PC-3 (cell line): ENCODE measurements at regions not wholly inside any gene's neighbourhood (a gene's known extent, or its start where the extent isn't known, plus 50 kb on each side); places are given as distances from the start of the nearest gene placed in this dataset.

Experiments used
- ATAC-seq: fragments of 200-7000 bp; cut with Tn5 transposase; 2 replicates; pipeline ENCODE4 v1.9.1; 2020; ENCODE audit warnings: mild to moderate bottlenecking, moderate library complexity
- BruUV-seq: library from RNA; stranded (reverse); fragments of 400-500 nt; replicated peaks from 2 replicates; lab custom pipeline; 2021; lab: Mats Ljungman, UMichigan
- CTCF ChIA-PET: fragments of 300-600 bp; sonication (Branson Sonifier 250); formaldehyde crosslinking; loops from one replicate; lab custom pipeline; 2022; ENCODE audit warnings: antibody characterized with exemption; lab: Charles Lee
- POLR2A ChIA-PET: fragments of 300-600 bp; sonication (Branson Sonifier 250); formaldehyde crosslinking; loops from one replicate; lab custom pipeline; 2022; ENCODE audit warnings: antibody characterized with exemption; ENCODE audit not compliant: unreplicated experiment; lab: Charles Lee
- DNase-seq: peaks from one replicate; pipeline ENCODE4 v3.0.0-alpha.2; 2015
- H2AFZ ChIP-seq: fragments of 300-600 bp; sonication (generic); 2 replicates; pipeline ENCODE4 v1.6.0; 2016; ENCODE audit warnings: antibody characterized with exemption, low read length
- H3F3A ChIP-seq: fragments of 300-600 bp; sonication (generic); one replicate; pipeline ENCODE4 v1.6.0; 2017; ENCODE audit warnings: antibody characterized with exemption, low read length, control low read depth, mild to moderate bottlenecking; ENCODE audit not compliant: unreplicated experiment
- H3K27ac ChIP-seq: fragments of 300-600 bp; sonication (generic); 2 replicates; pipeline ENCODE4 v1.5.1; 2016; ENCODE audit warnings: mild to moderate bottlenecking, low read length
- H3K27me3 ChIP-seq: fragments of 300-600 bp; sonication (generic); 2 replicates; pipeline ENCODE4 v1.6.1; 2016; ENCODE audit warnings: low read length, mixed read lengths
- H3K36me3 ChIP-seq: fragments of 300-600 bp; sonication (generic); 2 replicates; pipeline ENCODE4 v1.6.1; 2016; ENCODE audit warnings: low read depth, mixed run types, low read length, mixed read lengths
- H3K4me1 ChIP-seq: fragments of 300-600 bp; sonication (generic); 2 replicates; pipeline ENCODE4 v1.5.1; 2016; ENCODE audit warnings: low read length; ENCODE audit not compliant: insufficient read depth
- H3K4me2 ChIP-seq: fragments of 300-600 bp; sonication (generic); 2 replicates; pipeline ENCODE4 v1.6.0; 2016; ENCODE audit warnings: low read length
- H3K4me3 ChIP-seq: fragments of 300-600 bp; sonication (generic); 2 replicates; pipeline ENCODE4 v1.5.1; 2016; ENCODE audit warnings: mild to moderate bottlenecking, low read length, mixed read lengths
- H3K79me2 ChIP-seq: fragments of 300-600 bp; sonication (generic); 2 replicates; pipeline ENCODE4 v1.6.1; 2017; ENCODE audit warnings: low read length, mixed read lengths
- H3K9ac ChIP-seq: fragments of 300-600 bp; sonication (generic); 2 replicates; pipeline ENCODE4 v1.6.0; 2016; ENCODE audit warnings: mild to moderate bottlenecking, low read length
- H3K9me2 ChIP-seq: fragments of 300-600 bp; sonication (generic); replicated peaks from 2 replicates; pipeline ENCODE4 v1.6.1; 2016; ENCODE audit warnings: mixed run types, low read length, mixed read lengths
- H3K9me3 ChIP-seq: fragments of 300-600 bp; sonication (generic); 2 replicates; pipeline ENCODE4 v1.6.1; 2016; ENCODE audit warnings: low read length, mixed read lengths
- H4K20me1 ChIP-seq: fragments of 300-600 bp; sonication (generic); 2 replicates; pipeline ENCODE4 v1.6.1; 2016; ENCODE audit warnings: low read length, mixed read lengths
- EZH2 ChIP-seq: fragments of 300-600 bp; sonication (generic); IDR thresholded peaks from one replicate; pipeline ENCODE4 v1.6.1; 2017; ENCODE audit warnings: antibody characterized with exemption, mild to moderate bottlenecking, low read length; ENCODE audit not compliant: unreplicated experiment
- EZH2phosphoT487 ChIP-seq: fragments of 300-600 bp; sonication (generic); IDR thresholded peaks from 2 replicates; pipeline ENCODE4 v1.6.1; 2018; ENCODE audit warnings: mild to moderate bottlenecking, antibody characterized with exemption, low read length, borderline replicate concordance
- intact Hi-C: fragments of 100-400 bp; cut with micrococcal nuclease; formaldehyde crosslinking; loops from 2 replicates; pipeline ENCODE4 v1.9.0; 2023
- TF ChIP-seq, protein P1 (sequence below): fragments of 300-600 bp; sonication (generic); conservative IDR thresholded peaks from 2 replicates; pipeline ENCODE4 v1.5.1; 2017; ENCODE audit warnings: antibody characterized with exemption, low read depth, mild to moderate bottlenecking, low read length

DNA sequence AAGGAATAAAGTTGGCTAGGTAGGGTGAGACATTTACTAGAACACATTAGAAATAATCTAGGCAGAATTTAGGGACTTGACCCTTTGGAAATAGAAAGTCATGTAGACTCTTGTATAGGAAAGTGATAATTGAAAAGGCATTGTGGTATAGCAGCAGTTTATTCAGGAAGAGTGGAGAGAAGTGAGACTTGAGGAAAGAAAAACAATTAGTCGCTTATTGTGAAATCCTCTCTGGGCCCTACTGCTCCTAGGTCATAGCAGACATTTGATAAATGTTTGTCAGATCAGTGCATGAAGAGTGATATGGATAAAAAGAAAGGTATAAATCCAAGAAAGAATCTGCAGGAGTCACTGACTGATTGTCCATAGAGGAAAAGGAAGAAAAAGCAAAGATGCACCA lies 337.6 kb downstream of the HNRNPD start:
- no peak for TF ChIP-seq EZH2phosphoT487
- TF ChIP-seq EZH2 = no peak
- TF ChIP-seq, protein P1, sequence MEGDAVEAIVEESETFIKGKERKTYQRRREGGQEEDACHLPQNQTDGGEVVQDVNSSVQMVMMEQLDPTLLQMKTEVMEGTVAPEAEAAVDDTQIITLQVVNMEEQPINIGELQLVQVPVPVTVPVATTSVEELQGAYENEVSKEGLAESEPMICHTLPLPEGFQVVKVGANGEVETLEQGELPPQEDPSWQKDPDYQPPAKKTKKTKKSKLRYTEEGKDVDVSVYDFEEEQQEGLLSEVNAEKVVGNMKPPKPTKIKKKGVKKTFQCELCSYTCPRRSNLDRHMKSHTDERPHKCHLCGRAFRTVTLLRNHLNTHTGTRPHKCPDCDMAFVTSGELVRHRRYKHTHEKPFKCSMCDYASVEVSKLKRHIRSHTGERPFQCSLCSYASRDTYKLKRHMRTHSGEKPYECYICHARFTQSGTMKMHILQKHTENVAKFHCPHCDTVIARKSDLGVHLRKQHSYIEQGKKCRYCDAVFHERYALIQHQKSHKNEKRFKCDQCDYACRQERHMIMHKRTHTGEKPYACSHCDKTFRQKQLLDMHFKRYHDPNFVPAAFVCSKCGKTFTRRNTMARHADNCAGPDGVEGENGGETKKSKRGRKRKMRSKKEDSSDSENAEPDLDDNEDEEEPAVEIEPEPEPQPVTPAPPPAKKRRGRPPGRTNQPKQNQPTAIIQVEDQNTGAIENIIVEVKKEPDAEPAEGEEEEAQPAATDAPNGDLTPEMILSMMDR = no peak
- H3K4me3 ChIP-seq = no peak overlapping the region
- H3F3A ChIP-seq = no peaks in the 10 kb centered on the region
- CTCF ChIA-PET = no interaction called here
- H3K4me2 ChIP-seq = no peak overlapping the region
- H3K9me3 ChIP-seq = no peaks in the 10 kb centered on the region
- H3K9ac ChIP-seq = no peak overlapping the region
- POLR2A ChIA-PET = no interaction called here
- no peak overlapping the region for H3K27ac ChIP-seq
- no TSS peak for BruUV-seq
- no peaks in the 10 kb centered on the region for H4K20me1 ChIP-seq
- intact Hi-C loops = no loop called here
- no peaks in the 10 kb centered on the region for H3K79me2 ChIP-seq
- H3K9me2 ChIP-seq = no peaks in the 10 kb centered on the region
- no peak overlapping the region for H2AFZ ChIP-seq
- no peak for ATAC-seq
- DNase-seq = no peak
- H3K27me3 ChIP-seq = peaks cover 20% of the 10 kb centered on the region; the same call in 1 of the 2 replicates
- no peaks in the 10 kb centered on the region for H3K36me3 ChIP-seq
- no peaks in the 10 kb centered on the region for H3K4me1 ChIP-seq

DNA sequence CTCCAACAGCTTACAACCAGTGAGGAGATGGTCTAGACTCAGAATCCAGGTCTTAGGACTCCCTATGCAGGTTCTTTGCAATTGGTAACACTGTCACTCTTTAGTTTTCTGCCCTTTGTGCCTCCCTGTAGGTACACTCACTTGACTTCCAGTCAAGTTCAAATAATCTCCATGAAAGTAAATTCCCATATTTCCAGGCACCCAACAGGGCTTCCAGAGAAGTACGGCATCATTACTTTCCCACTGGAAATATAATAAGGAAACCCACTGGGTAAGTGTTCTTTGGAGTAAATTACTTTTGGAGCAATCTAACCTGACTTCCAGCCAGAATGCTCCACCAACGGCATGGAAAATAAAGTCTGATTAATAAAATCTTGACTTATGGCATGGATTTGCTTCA lies 338.9 kb downstream of the HNRNPD start:
- no peak overlapping the region for H3K27ac ChIP-seq
- H3F3A ChIP-seq = no peaks in the 10 kb centered on the region
- ChIA-PET POLR2A (no interaction called here), CTCF (no interaction called here)
- no peak overlapping the region for H3K4me3 ChIP-seq
- no TSS peak for BruUV-seq
- TF ChIP-seq EZH2phosphoT487 (no peak), EZH2 (no peak)
- TF ChIP-seq, protein P1 = no peak
- no peaks in the 10 kb centered on the region for H3K4me1 ChIP-seq
- H3K4me2 ChIP-seq = no peak overlapping the region
- H3K36me3 ChIP-seq = no peaks in the 10 kb centered on the region
- H3K79me2 ChIP-seq = no peaks in the 10 kb centered on the region
- DNase-seq = no peak
- no peak for ATAC-seq
- no peak overlapping the region for H2AFZ ChIP-seq
- H3K27me3 ChIP-seq = peaks cover 12% of the 10 kb centered on the region; the same call in 1 of the 2 replicates
- no peak overlapping the region for H3K9ac ChIP-seq
- no peaks in the 10 kb centered on the region for H3K9me3 ChIP-seq
- no peaks in the 10 kb centered on the region for H4K20me1 ChIP-seq
- intact Hi-C loops = no loop called here
- no peaks in the 10 kb centered on the region for H3K9me2 ChIP-seq

DNA sequence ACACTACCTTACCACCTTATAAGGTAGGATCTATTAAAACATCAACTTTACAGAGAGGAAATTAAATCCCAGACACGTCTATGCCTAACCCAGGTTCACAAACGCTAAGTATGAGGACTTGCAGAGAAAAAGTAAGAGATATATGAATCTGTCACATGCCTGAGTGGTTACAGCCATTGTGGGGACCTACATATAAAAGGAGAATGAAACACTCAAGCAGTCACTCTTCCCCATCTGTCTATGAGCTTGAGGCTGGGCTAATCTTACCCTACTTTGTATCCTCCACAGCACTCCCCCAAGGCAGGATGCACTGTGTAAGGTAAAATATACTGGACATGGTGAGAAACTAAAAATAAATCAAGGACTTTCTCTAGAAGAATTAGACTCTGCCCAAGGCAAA lies 339.9 kb downstream of the HNRNPD start:
- BruUV-seq = no TSS peak
- DNase-seq = no peak

More for the DNA sequence above, 339.9 kb downstream of the HNRNPD start:
- Histone ChIP-seq H4K20me1 (no peaks in the 10 kb centered on the region), H3K4me3 (no peak overlapping the region), H3K36me3 (no peaks in the 10 kb centered on the region), H3K79me2 (no peaks in the 10 kb centered on the region), H3K27me3 (peaks cover 11% of the 10 kb centered on the region; the same call in 1 of the 2 replicates), H3K9me2 (no peaks in the 10 kb centered on the region), H3K27ac (no peak overlapping the region), H3K9ac (no peak overlapping the region), H2AFZ (no peak overlapping the region), H3K4me1 (no peaks in the 10 kb centered on the region), H3K4me2 (no peak overlapping the region), H3K9me3 (no peaks in the 10 kb centered on the region), H3F3A (no peaks in the 10 kb centered on the region)
- intact Hi-C loops = no loop called here
- TF ChIP-seq EZH2phosphoT487 = no peak
- TF ChIP-seq EZH2 = no peak
- TF ChIP-seq, protein P1 = no peak
- CTCF ChIA-PET = no interaction called here
- POLR2A ChIA-PET = no interaction called here
- no peak for ATAC-seq
